ENCODE measurements at regions not wholly inside any gene's neighbourhood (a gene's known extent, or its start where the extent isn't known, plus 50 kb on each side); places are given as distances from the start of the nearest gene placed in this dataset.
"Not testable (repeated sequence)": the region's sequence is repeated elsewhere in the genome, so short reads cannot be mapped to it uniquely, and the experiment has no call there.

GRCh38 chr1:214143006-214143992, 137.7 kb upstream of the SMYD2 start:
- DNase-seq (ENCODE audit: low spot score): no peak

- DNase-seq (ENCODE audit: low spot score): not testable (repeated sequence)
Observed at GRCh38 chr1:214144521-214144920, 136.4 kb upstream of the SMYD2 start.

GRCh38 chr1:214146523-214146922, 134.4 kb upstream of the SMYD2 start:
- DNase-seq (ENCODE audit: low spot score): no peak

- no peak for DNase-seq (ENCODE audit: low spot score)
Observed at GRCh38 chr1:214154596-214155292, 126.2 kb upstream of the SMYD2 start.

GRCh38 chr1:214155987-214156625, 124.9 kb upstream of the SMYD2 start:
- DNase-seq (ENCODE audit: low spot score): no peak

GRCh38 chr1:214164173-214164572, 116.8 kb upstream of the SMYD2 start:
- DNase-seq (ENCODE audit: low spot score): no peak

- DNase-seq (ENCODE audit: low spot score): no peak
Observed at GRCh38 chr1:214165850-214166374, 115.0 kb upstream of the SMYD2 start.

GRCh38 chr1:214174508-214175199, 106.3 kb upstream of the SMYD2 start:
- no peak for DNase-seq (ENCODE audit: low spot score)

GRCh38 chr1:214178102-214178501, 102.9 kb upstream of the SMYD2 start:
- DNase-seq (ENCODE audit: low spot score): no peak

- DNase-seq (ENCODE audit: low spot score): no peak
Observed at GRCh38 chr1:214184992-214185391, 96.0 kb upstream of the SMYD2 start.

GRCh38 chr1:214186103-214186824, 94.7 kb upstream of the SMYD2 start:
- DNase-seq (ENCODE audit: low spot score): no peak

- no peak for DNase-seq (ENCODE audit: low spot score)
Observed at GRCh38 chr1:214187121-214187900, 93.6 kb upstream of the SMYD2 start.

GRCh38 chr1:214187933-214188332, 93.0 kb upstream of the SMYD2 start:
- no peak for DNase-seq (ENCODE audit: low spot score)

- DNase-seq (ENCODE audit: low spot score): no peak
Observed at GRCh38 chr1:214188835-214189234, 92.1 kb upstream of the SMYD2 start.

GRCh38 chr1:214192825-214193643, 87.9 kb upstream of the SMYD2 start:
- no peak for DNase-seq (ENCODE audit: low spot score)

GRCh38 chr1:214193691-214194090, 87.3 kb upstream of the SMYD2 start:
- no peak for DNase-seq (ENCODE audit: low spot score)

GRCh38 chr1:214198571-214198970, 82.4 kb upstream of the SMYD2 start:
- no peak for DNase-seq (ENCODE audit: low spot score)

GRCh38 chr1:214199585-214199984, 81.4 kb upstream of the SMYD2 start:
- no peak for DNase-seq (ENCODE audit: low spot score)

- DNase-seq (ENCODE audit: low spot score): no peak
Observed at GRCh38 chr1:214202992-214203391, 78.0 kb upstream of the SMYD2 start.

All from CD4-positive, alpha-beta T cell treated with Interleukin-6 at 100 ng/mL for 8 hours (primary cell).